H9 (cell line): ENCODE measurements at regions not wholly inside any gene's neighbourhood (a gene's known extent, or its start where the extent isn't known, plus 50 kb on each side); places are given as distances from the start of the nearest gene placed in this dataset.

ENCODE experiments used
- DNase-seq: peaks from one replicate; pipeline ENCODE4 v3.0.0-alpha.2; 2017
- H2AFZ ChIP-seq: one replicate; pipeline ENCODE4 v1.6.1; 2013; ENCODE audit warnings: mild to moderate bottlenecking, low read length, control low read depth, moderate library complexity
- H2AK5ac ChIP-seq: 2 replicates; pipeline ENCODE4 v1.6.1; 2013; ENCODE audit warnings: low read length, control low read depth, mixed read lengths; ENCODE audit not compliant: insufficient read length
- H2BK120ac ChIP-seq: one replicate; pipeline ENCODE4 v1.6.1; 2013; ENCODE audit warnings: low read depth, mild to moderate bottlenecking, low read length, control low read depth, inconsistent platforms; ENCODE audit not compliant: poor library complexity, severe bottlenecking
- H2BK12ac ChIP-seq: 2 replicates; pipeline ENCODE4 v1.6.1; 2013; ENCODE audit warnings: low read length, control low read depth, mixed read lengths, low read depth; ENCODE audit not compliant: insufficient read length
- H2BK15ac ChIP-seq: 2 replicates; pipeline ENCODE4 v1.6.1; 2013; ENCODE audit warnings: low read depth, low read length, control low read depth
- H2BK20ac ChIP-seq: one replicate; pipeline ENCODE4 v1.6.1; 2013; ENCODE audit warnings: low read depth, mild to moderate bottlenecking, low read length, control low read depth, inconsistent platforms; ENCODE audit not compliant: poor library complexity, severe bottlenecking
- H2BK5ac ChIP-seq: 2 replicates; pipeline ENCODE4 v1.6.1; 2013; ENCODE audit warnings: low read length, control low read depth, mixed read lengths; ENCODE audit not compliant: insufficient read length
- H3K14ac ChIP-seq: 2 replicates; pipeline ENCODE4 v1.6.1; 2013; ENCODE audit warnings: low read length, control low read depth; ENCODE audit not compliant: insufficient read depth
- H3K18ac ChIP-seq: 2 replicates; pipeline ENCODE4 v1.6.1; 2013; ENCODE audit warnings: low read depth, mild to moderate bottlenecking, mixed read lengths, low read length, control low read depth; ENCODE audit not compliant: insufficient read length
- H3K23ac ChIP-seq: 2 replicates; pipeline ENCODE4 v1.6.1; 2013; ENCODE audit warnings: low read length, control low read depth, mixed read lengths, low read depth; ENCODE audit not compliant: insufficient read length
- H3K23me2 ChIP-seq: 2 replicates; pipeline ENCODE4 v1.6.1; 2013; ENCODE audit warnings: low read depth, mild to moderate bottlenecking, mixed read lengths, low read length, control low read depth; ENCODE audit not compliant: insufficient read length, poor library complexity, severe bottlenecking
- H3K27ac ChIP-seq: 2 replicates; pipeline ENCODE4 v1.5.1; 2013; ENCODE audit warnings: low read length, control low read depth, mixed read lengths, low read depth; ENCODE audit not compliant: insufficient read length
- H3K27me3 ChIP-seq: 2 replicates; pipeline ENCODE4 v1.6.1; 2013; ENCODE audit warnings: low read length, control low read depth, inconsistent platforms; ENCODE audit not compliant: insufficient read depth
- H3K4ac ChIP-seq: 2 replicates; pipeline ENCODE4 v1.6.1; 2013; ENCODE audit warnings: low read depth, mild to moderate bottlenecking, control low read depth, inconsistent platforms, low read length, moderate library complexity
- H3K4me1 ChIP-seq: 2 replicates; pipeline ENCODE4 v1.6.1; 2013; ENCODE audit warnings: low read length, control low read depth, inconsistent platforms; ENCODE audit not compliant: insufficient read depth
- H3K4me2 ChIP-seq: 2 replicates; pipeline ENCODE4 v1.6.1; 2013; ENCODE audit warnings: low read length, control low read depth, mixed read lengths; ENCODE audit not compliant: insufficient read length, insufficient read depth
- H3K56ac ChIP-seq: 2 replicates; pipeline ENCODE4 v1.6.1; 2013; ENCODE audit warnings: low read depth, mild to moderate bottlenecking, mixed read lengths, low read length, control low read depth; ENCODE audit not compliant: insufficient read length
- H3K79me1 ChIP-seq: 2 replicates; pipeline ENCODE4 v1.6.1; 2013; ENCODE audit warnings: low read depth, mild to moderate bottlenecking, moderate library complexity, low read length, control low read depth, inconsistent platforms; ENCODE audit not compliant: insufficient read depth, poor library complexity, severe bottlenecking
- H3K79me2 ChIP-seq: 2 replicates; pipeline ENCODE4 v1.6.1; 2013; ENCODE audit warnings: low read length, control low read depth, inconsistent platforms; ENCODE audit not compliant: insufficient read depth
- H3K9ac ChIP-seq: 2 replicates; pipeline ENCODE4 v1.6.1; 2013; ENCODE audit warnings: low read length, control low read depth, mixed read lengths; ENCODE audit not compliant: insufficient read length; ENCODE audit errors: extremely low read depth
- H3K9me3 ChIP-seq: one replicate; pipeline ENCODE4 v1.6.1; 2013; ENCODE audit warnings: low read depth, low read length, inconsistent platforms; ENCODE audit not compliant: control insufficient read depth
- H3T11ph ChIP-seq: one replicate; pipeline ENCODE4 v1.6.1; 2013; ENCODE audit warnings: mild to moderate bottlenecking, low read length, control low read depth, inconsistent platforms
- H4K20me1 ChIP-seq: one replicate; pipeline ENCODE4 v1.6.1; 2013; ENCODE audit not compliant: control insufficient read depth, insufficient read length, insufficient read depth
- H4K5ac ChIP-seq: 2 replicates; pipeline ENCODE4 v1.6.1; 2013; ENCODE audit warnings: low read depth, mild to moderate bottlenecking, mixed read lengths, low read length, control low read depth; ENCODE audit not compliant: insufficient read length
- H4K8ac ChIP-seq: replicated peaks from 2 replicates; pipeline ENCODE4 v1.6.1; 2013; ENCODE audit warnings: low read length, control low read depth, mixed read lengths, low read depth; ENCODE audit not compliant: insufficient read length
- H4K91ac ChIP-seq: 2 replicates; pipeline ENCODE4 v1.6.1; 2013; ENCODE audit warnings: low read depth, mild to moderate bottlenecking, moderate library complexity, mixed read lengths, low read length, control low read depth; ENCODE audit not compliant: insufficient read length
- H3K27ac Mint-ChIP-seq, 3 experiments: 2 replicates in 2 of 3; 3 replicates in 1 of 3; pipeline ENCODE4 v1.8.0; 2020 to 2021; ENCODE audit warnings: mixed read lengths in 3 of 3, mild to moderate bottlenecking in 1 of 3, moderate library complexity in 1 of 3
- H3K27me3 Mint-ChIP-seq: 2 replicates; pipeline ENCODE4 v1.8.0; 2021; ENCODE audit warnings: low read depth, mild to moderate bottlenecking, moderate library complexity, mixed read lengths
- H3K36me3 Mint-ChIP-seq, 3 experiments: 2 replicates in 2 of 3; 3 replicates in 1 of 3; pipeline ENCODE4 v1.8.0; 2020 to 2021; ENCODE audit warnings: low read depth in 3 of 3, mixed read lengths in 3 of 3; ENCODE audit not compliant: insufficient read depth in 1 of 3
- H3K4me1 Mint-ChIP-seq, 2 experiments: 2 replicates each; pipeline ENCODE4 v1.8.0; 2020; ENCODE audit warnings: mixed read lengths in 2 of 2
- H3K4me3 Mint-ChIP-seq, 2 experiments: 2 replicates in 1 of 2; 3 replicates in 1 of 2; pipeline ENCODE4 v1.8.0; 2020 to 2021; ENCODE audit warnings: mild to moderate bottlenecking in 2 of 2, mixed read lengths in 2 of 2, moderate library complexity in 1 of 2
- H3K9me3 Mint-ChIP-seq, 2 experiments: 2 replicates in 1 of 2; 3 replicates in 1 of 2; pipeline ENCODE4 v1.8.0; 2020; ENCODE audit warnings: mild to moderate bottlenecking in 2 of 2, mixed read lengths in 2 of 2, moderate library complexity in 1 of 2
- WGBS: extraction: QIAGEN DNeasy Blood & Tissue Kit; methylation state at CpG from one replicate; pipeline ENCODE4 v1.1.7; 2013; ENCODE audit warnings: missing lambda C conversion rate, low lambda C conversion rate, mixed read lengths; ENCODE audit not compliant: insufficient read length; ENCODE audit errors: extremely low coverage; 5-methylcytosine and 5-hydroxymethylcytosine counted together
- TF ChIP-seq, protein P1 (sequence below): fragments of 200-600 bp; sonication (generic); conservative IDR thresholded peaks from 3 replicates; pipeline ENCODE4 v1.8.0; 2021; ENCODE audit warnings: antibody characterized with exemption, mild to moderate bottlenecking

DNA sequence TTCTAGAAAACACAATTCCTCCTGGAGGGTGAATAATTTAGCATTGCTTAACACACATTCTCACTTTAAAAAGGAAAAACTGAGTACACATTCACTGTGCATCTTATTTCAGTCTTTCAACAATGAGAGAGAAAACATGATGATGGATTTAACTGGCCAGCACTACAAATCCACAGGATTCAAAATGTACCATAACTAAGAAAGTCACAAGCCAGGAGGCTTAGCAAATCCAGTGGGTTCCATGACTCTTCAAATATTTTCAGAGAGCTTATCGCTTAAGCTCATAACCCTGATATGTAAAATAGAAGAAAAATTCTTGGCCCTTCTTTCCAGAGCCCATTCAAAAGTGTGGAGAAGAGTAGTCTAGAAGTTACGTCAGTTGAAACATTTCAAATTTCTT, 820.3 kb downstream of the LTN1 start:
- Histone ChIP-seq H3K18ac (no peak overlapping the region), H3K27me3 (no peaks in the 10 kb centered on the region), H3K9me3 (no peaks in the 10 kb centered on the region), H2BK15ac (no peak overlapping the region), H3K14ac (no peak overlapping the region), H3K4me1 (no peaks in the 10 kb centered on the region), H3K4me2 (no peak overlapping the region), H4K91ac (no peak overlapping the region), H3K56ac (no peak overlapping the region), H3K79me1 (no peaks in the 10 kb centered on the region), H2BK20ac (no peak overlapping the region), H4K5ac (no peak overlapping the region), H4K8ac (no peak overlapping the region), H4K20me1 (no peaks in the 10 kb centered on the region), H3K79me2 (no peaks in the 10 kb centered on the region), H2BK12ac (no peak overlapping the region), H2AFZ (no peak overlapping the region), H3K27ac (no peak overlapping the region), H3K23ac (no peak overlapping the region), H3T11ph (no peak overlapping the region), H2AK5ac (no peak overlapping the region), H2BK5ac (no peak overlapping the region), H3K9ac (no peak overlapping the region), H2BK120ac (no peak overlapping the region), H3K23me2 (no peaks in the 10 kb centered on the region), H3K4ac (no peak overlapping the region)
- H3K9me3 Mint-ChIP-seq: peaks cover 11 to 12% of the 10 kb centered on the region in 2 experiments
- peaks cover 0 to 6% (median 0%) of the 10 kb centered on the region in 3 experiments; a peak in 1 of 7 replicates for H3K36me3 Mint-ChIP-seq
- DNase-seq: no peak
- WGBS: no CpG with 5 or more reads among the region's 2 CpGs
- no peaks in the 10 kb centered on the region for H3K4me1 Mint-ChIP-seq
- TF ChIP-seq, protein P1, sequence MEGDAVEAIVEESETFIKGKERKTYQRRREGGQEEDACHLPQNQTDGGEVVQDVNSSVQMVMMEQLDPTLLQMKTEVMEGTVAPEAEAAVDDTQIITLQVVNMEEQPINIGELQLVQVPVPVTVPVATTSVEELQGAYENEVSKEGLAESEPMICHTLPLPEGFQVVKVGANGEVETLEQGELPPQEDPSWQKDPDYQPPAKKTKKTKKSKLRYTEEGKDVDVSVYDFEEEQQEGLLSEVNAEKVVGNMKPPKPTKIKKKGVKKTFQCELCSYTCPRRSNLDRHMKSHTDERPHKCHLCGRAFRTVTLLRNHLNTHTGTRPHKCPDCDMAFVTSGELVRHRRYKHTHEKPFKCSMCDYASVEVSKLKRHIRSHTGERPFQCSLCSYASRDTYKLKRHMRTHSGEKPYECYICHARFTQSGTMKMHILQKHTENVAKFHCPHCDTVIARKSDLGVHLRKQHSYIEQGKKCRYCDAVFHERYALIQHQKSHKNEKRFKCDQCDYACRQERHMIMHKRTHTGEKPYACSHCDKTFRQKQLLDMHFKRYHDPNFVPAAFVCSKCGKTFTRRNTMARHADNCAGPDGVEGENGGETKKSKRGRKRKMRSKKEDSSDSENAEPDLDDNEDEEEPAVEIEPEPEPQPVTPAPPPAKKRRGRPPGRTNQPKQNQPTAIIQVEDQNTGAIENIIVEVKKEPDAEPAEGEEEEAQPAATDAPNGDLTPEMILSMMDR: no peak
- H3K27ac Mint-ChIP-seq: no peak overlapping the region
- no peak overlapping the region for H3K4me3 Mint-ChIP-seq
- no peaks in the 10 kb centered on the region for H3K27me3 Mint-ChIP-seq
